GM18867 (cell line): ENCODE measurements at regions not wholly inside any gene's neighbourhood (a gene's known extent, or its start where the extent isn't known, plus 50 kb on each side); places are given as distances from the start of the nearest gene placed in this dataset.

ENCODE experiments used
- ATAC-seq: cut with Tn5 transposase; IDR thresholded peaks from one replicate; pipeline ENCODE4 v1.9.1; 2021; ENCODE audit warnings: mild to moderate bottlenecking, moderate library complexity; ENCODE audit not compliant: unreplicated experiment

DNA sequence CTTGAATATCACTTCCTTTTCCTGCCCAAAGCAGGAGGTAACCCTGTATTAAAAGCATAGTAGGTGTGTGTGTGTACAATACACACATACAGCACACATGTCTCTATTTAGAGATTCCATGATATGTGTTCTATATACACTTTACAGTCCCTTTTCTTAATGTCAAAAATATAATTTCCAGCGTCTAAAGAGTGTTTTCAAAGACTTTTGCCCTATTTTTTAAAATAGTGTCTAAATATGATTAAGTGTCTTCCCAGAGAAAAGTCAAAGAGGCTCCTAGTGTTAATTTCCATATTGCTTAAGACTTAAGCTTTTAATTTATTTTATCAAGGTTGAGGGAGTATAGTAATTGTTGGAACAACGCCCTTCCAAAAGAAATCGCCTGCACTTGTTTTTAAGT, 420.3 kb upstream of the POU3F3 start:
- ATAC-seq, result no peak

DNA sequence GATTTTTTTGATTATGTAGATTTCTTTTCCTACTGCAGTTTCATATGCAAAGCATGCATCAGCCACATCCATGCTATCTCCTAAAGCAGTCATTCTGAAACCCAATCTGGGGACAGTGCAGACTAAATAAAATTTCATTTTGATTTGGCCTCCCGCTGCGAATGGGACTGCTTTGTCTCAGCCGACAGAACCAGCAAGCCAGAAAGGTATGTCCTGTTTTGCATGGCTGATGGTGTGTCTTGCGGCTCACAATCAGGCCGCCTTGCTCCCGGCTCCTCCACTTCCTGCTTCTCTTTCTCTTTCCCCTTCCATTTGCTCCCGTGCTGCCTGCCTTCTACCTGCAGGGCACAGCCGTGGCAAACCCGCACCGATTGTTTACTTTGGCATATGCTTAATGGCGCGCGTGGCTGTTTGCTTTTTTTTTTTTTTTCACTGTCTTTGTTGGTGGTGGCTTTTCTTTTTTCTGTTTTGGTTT, 419.6 kb upstream of the POU3F3 start:
- peak; percentile 78 for ATAC-seq

DNA sequence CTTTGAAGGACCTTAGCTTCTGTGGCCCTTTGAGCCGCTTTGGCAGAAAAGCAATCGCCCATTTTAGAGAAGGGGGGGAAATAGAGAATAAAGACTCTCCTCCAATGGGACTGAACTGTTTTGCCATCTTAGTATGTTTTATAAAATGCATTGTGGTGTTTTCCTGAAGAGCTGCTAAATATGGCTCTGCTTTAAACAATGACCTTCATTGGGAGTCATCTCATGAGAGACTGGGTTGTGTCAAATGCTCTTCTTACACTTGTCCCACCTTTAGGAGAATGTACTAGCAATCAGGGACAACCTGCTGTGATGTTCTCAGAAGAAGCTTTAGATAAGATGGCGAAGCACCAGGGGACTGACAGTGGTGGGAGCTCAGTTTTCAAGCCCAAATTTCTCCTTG, 418.9 kb upstream of the POU3F3 start:
- no peak for ATAC-seq

DNA sequence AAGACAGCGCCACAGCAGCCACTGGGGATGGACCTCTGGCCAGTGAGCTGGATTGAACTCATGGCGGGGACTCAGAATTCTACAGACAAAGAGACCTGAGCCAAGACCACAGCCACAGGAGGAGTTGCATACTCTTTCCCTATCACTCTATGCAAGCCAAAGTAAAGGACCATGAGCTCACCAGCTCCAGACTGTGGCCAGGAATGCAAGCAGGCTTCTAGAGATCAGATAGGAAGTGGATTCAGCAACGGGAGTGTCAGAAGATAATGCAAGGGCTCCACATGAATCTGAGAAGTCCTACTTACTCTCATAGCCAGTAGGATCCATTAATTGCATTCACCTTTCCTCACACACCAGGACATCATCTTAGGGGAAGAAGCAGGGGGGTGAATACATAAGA, 415.4 kb upstream of the POU3F3 start:
- ATAC-seq, result no peak

DNA sequence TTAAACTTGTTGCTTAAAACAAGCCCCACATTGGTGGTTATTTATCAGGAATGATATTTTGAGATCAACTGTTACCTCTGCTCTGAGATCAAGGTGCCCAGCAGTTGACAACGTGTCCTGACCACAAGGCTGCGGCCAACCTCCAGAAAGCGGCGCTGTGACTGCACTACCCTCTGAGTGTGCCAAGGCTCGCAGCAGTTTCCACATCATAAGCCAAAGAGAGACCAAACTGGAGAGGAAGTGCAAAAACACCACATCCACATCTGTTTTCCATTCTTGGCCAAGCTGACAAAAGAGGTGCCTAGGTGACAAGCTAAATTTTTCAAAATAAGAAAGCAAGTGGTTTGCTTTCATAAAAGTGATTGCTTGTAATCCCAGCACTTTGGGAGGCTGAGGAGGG, 410.8 kb upstream of the POU3F3 start:
- no peak for ATAC-seq

DNA sequence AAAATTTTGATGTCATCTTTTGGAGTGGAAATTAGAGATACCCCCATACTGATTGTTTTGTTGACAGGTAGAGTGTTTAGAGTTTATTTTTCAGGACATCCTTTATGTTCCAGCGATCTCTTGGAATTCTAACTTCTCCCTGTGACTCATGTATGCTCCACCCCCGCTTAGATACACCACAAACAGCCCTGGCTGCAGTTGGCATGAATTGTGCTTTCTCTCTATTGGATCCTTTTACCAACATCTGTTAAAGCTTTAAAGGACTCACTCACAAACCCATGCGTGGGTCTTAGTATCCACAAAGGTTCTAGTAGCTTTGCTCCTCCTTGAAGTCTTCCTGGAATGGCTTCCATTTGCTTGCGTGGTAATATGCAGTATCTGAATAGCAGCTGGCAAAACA, 409.5 kb upstream of the POU3F3 start:
- ATAC-seq, result no peak

DNA sequence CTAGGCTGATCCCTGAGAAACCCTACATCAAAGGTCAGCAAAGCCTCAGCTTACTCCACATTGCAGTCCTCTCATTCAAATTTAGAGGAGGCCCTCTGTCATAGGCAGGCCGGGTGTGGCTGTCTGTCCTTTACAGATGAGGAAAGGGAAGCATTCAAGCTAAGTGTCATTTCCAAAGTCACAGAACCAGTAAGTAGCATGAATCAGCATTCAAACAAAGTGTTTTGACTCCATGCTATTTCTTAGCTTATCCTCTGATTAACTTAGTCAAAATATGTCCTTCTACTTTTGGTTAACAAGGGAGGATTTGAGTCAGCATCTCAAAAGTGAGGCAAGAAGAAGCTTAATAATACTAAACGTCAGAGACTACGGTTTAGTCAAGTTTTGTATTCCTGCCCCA, 409.0 kb upstream of the POU3F3 start:
- no peak for ATAC-seq

DNA sequence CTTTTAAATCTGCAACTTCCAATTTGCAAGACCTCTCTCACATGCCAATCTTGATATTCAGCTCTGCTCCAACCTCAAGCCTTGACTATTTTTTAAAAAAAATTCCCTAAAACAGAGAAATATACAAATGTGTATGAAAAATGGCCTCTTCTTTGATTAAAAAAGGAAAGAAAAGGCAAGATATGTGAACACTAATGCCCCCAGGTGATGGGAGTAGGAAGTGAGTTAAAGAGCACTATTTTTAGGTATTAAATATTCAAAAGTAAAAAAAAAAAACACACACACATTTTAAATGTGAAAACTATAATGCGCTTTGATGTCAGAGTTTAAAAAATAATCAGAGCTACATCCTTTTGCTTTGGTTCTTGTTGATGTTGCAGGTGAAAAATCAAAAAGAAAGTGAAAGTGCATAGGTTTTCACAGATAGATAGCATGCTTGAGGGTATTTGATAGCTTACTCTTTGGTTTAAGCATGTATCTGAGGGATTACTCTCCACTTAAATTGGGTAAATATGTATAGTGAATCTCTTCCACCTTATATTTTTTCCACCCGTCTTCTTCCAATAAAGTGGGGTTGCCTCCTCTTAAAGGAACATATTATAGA, 406.0 kb upstream of the POU3F3 start:
- peak; percentile 50 for ATAC-seq

DNA sequence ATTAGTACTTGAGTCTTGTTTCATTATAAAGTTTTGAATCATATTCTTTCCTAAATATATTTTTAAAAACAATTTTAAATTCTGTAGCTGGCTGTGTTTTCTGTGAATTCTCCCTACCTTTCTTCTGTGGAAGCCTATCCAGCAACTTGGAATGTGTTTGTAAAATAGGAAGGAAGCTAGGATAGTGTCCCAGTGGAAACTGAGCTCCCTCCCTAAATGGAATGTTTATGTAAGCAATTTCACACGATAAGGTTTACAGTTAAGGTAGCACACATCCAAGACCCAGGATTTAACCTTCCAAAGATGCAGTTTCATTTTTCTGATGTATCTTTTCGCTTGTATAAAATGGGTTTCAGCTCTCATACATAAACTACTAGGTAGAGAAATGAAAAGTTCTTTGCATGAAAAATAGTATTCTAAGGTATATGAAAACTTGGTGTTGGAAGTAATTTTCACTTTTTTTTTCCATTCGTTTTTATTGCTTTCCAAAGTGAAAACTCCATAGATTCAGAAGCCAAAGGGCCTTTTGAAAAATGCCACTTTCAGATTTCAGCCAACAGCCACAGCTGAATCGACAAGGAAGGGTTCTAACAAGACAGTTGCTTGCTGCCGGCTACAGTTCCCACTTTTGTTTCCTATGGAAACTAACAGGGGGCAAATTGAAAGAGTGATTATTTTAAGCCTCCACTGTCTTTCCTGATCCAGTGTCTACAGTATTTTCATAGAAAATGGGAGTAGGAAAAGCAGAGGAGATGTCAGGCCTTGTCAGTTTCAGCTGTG, 405.1 kb upstream of the POU3F3 start:
- ATAC-seq, result no peak

DNA sequence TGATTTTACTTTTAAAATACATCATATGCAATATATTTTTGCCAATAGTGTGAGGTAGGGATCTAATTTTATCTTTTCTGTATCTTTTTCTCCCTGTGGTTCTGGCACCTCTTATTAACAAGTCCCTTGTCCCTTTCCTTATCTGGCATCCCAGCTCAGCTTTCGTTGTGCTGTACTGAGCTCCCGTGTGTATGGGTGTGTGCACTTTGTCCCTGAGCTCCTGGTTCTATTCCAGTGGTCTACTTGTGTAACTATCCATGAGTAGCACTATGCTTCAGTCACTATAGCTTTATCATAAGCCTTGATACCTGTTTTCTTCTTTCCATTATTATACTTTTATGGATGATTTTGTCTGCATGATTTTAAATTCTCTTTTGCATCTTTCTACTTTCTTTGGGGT, 401.4 kb upstream of the POU3F3 start:
- ATAC-seq, result no peak

DNA sequence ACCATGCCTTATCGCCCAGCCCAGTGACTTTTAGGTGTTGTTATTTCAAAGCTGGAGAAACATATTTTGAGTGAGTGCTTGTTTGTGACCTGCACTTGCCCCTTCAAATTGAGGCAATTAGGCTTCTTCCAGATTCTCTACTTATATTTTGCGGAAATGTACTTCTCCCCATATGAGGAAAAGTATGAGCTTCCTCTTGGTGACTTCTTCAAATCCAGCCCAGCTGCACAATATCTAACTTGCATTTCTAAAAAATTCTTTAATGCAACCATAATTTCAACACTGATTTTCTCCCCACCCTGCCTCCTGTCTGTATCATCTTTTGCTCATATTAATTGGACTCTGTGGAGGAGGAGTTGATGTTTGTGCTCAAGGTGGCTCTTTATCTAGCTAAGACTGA, 391.2 kb upstream of the POU3F3 start:
- ATAC-seq, result no peak

DNA sequence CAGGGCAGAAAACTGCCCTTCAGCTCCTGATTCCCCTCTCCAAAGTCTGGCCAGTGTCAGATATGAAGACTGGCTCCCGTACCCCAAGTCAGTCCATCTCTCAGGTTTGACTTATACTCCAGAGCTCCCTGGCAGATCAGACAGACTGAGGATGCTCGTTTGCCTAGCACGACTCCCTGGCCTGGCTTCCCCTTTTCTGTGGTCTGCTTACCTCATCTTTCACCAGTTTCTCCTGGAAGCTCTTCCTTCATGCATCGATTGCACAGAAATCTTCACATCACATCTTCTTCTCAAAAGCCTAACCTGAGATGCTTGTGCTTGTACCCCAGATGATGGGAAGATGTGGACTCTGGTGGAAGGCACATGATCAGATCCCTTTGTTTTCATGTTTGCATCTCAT, 387.9 kb upstream of the POU3F3 start:
- no peak for ATAC-seq

DNA sequence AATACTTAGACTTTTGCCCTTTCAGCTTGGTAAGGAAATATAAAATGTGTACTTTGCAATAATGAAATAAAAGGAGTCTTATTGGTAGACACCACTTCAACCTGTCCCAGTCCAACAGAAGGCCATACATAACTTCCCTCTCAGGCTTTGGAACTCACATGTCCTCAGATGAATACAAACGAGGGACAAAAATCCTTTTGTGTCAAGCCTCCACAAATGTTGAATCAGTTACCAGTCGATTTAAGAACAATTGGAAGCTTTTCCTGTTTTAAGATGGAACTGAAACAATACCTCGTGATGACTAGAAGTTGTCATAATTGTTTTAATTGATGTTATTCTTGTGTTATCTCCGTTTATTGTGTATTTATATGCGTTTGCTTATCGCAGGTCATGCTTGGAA, 385.1 kb upstream of the POU3F3 start:
- ATAC-seq, result no peak

DNA sequence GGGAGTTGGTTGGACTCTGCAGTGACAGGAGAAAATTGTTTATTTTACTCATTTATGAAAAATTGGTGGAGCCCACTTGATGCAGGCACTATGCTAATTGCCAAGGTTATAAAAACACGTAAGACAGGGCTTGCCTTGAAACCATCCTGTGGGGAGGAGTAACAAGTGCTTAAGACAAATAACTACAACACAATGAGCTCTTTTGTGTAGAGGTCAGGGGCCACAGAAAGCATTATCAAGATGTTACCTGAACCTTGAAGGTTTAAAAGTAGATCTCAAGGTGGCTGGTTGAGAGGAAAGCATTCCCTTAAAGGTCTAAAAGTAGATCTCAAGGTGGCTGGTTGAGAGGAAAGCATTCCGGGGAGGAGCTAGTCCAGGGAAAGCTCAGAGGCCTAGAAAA, 381.8 kb upstream of the POU3F3 start:
- no peak for ATAC-seq

DNA sequence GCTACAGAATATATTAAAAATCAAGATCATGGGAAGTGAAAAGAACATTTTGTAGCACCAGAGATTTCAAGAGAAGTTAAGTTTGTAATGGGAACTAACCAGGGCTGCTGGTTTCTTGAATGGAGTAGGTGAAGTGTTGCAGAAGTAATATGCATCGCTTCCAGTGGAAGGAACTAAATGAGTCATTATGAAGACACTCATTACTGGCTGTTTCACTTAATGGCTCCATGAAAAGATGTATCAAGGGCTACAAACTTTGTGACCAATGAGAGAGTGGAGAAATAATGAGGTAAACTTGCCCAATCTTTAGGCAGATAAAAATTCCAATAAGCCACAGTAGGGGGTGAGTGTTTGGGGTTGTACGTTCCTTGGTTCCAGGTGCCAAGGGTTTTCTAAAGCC, 380.4 kb upstream of the POU3F3 start:
- ATAC-seq, result no peak

DNA sequence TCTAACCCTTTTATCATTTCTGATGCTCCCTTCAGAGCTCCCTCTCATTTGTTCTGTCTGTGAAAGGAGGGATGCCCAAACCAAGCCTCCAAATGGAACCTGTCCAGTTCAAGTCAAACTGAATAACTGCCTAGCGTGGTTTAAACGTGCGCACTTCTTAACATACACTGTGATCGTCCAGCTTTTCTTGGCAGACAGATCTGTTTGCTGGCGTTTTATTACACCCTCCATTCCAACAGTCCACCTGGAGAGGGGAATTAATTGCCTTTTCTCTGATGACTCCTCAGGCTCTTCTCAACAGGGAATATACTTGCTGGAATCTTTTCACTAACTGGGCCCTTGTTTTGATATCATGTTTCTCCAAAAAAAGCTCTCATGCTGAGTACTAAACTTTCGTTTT, 379.2 kb upstream of the POU3F3 start:
- ATAC-seq, result no peak

DNA sequence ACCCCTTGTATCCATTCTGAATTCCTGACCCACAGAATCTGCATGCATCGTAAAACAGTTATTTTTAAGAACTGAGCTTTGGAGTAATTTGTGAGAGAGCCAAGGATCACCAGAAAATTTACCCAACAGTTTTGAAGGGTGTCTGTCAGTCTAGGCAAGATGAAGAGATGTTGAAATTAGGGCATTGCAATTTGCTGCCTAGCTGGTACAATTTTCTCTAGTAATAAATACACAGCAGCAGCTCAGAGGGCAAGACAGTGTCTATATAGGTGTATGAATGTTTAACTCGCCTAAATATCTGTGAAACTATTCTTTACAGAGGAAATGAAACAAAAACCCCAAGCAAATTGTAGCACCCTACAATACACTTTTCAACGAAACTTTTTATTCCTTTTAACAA, 377.8 kb upstream of the POU3F3 start:
- no peak for ATAC-seq

DNA sequence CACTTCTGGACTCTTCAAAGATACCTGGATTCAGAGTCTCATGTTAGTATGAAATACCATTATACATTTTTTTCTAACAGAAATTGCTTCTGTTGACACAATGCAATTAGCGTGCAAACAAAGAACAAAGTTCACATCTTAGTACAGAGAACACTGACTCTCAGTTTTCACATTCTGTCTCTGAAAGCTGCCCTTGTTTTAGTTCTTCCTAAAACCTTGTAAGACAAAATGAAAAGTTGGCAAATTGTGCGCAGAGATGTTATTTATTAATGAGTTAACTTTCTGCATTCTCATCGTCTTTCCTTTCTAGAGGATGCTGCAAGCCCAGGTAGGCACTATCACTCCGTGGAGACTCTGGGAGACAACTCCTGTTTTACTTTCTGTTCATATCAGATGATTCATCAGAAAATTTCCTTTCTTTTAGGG, 377.3 kb upstream of the POU3F3 start:
- ATAC-seq, result no peak

DNA sequence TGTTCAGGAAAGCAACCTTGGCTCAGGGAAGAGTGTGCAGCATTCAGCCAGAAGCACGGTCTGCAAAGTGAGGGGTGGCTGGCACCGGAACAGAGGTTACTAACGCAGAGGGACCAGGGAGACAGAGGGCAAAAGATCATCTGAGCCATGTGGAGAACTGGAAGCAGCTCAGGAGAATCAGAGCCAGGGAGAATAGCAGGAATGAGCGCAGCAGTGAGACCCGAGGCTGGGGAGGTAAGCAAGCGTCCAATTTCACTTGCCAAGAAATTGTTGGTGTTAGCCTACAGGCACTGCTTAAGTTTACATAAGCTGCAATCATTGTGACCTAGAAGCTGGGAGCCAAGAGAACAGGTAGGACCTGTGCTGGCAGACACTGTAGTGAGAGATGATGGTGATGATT, 372.6 kb upstream of the POU3F3 start:
- ATAC-seq, result no peak

DNA sequence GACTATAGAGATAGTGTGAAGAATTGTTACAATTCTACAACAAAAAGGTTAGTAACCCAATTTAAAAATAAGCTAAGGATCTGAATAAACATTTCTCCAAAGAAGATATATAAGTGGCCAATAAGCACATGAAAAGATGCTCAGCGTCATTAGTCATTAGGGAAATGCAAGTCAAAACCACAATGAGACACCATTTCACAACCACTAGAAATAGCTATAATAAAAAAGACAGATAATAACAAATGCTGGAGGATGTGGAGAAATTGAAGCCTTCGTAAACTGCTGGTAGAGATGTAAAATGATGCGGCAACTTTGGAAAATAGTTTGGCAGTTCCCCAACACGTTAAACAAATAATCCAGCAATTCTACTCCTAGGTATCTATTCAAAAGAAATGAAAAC, 366.5 kb upstream of the POU3F3 start:
- ATAC-seq, result no peak

DNA sequence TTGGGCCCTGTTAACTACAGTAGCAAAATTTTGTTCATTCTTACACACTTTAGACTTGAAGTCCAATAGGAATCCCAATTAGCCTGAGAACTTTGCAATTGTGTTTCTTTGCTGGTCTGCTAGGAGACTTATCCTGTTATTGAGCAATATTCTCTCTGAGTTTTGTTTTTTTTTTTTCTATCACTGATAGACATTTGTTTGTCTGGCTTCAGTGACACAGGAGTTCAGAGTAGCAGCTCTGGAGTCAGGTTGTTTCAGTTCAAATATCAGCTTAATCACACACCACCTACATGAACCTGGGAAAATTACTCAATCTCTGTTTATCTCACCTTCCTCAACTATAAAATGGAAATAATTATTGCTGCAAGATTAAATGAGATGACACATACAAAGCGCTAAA, 360.2 kb upstream of the POU3F3 start:
- no peak for ATAC-seq

DNA sequence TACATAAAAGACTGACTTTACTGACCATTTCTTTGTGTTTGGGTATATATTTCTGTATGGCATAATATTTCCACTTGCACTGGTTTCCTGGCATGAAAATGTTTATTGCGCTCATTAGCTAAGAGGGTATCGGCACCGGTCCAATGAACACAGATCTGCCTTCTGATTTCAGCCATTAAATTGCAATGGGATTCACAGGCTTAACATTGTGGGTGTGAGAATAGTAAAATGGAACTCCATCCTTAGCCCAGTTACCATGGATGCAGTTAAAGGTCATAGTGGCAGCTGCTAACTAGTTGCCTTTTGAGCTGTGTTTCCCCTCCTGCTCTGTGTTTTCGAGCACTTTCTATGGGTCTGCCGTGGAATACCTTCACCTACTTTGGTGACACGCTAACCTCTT, 352.6 kb upstream of the POU3F3 start:
- no peak for ATAC-seq

DNA sequence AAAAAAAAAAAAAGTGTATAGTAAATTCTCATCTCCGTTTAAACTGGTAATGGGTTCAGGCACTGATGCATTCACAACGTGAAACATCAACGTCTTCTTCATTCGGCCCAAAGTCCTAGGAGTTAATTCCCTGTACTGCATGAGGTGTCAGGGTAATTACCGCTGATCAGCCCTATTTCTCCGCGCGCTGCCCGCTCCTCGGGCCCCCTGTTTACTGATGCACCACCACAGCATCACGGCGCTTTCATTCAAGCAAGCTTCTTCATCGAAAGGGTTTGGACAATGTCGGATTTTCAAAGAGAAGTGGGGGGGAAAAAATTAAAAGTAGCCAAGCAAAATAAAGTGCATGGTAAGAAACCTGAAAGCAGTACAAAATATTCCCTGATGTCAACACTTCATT, 352.0 kb upstream of the POU3F3 start:
- ATAC-seq, result no peak
